ENCODE measurements at regions not wholly inside any gene's neighbourhood (a gene's known extent, or its start where the extent isn't known, plus 50 kb on each side); places are given as distances from the start of the nearest gene placed in this dataset.

DNA sequence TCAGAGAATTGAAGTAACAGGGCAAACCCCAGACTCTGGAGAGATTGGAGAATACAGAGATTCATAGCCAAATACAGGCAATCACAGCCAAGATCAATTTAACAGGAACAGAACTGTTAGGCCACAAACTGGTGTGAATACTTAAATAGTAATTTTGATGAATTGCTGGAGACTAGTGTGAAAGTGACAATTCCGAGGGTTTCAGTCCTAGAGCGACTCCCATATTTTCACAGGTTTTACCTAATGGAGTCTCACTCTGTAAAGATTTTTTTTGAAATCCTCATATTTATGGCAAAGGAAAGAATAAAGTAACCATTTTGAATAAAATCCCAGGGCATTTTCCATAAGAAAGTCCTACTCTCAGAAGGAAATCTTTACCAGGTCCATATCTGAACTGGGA lies 135.5 kb downstream of the MMUT start:
- Histone ChIP-seq H3K9me3 (no peaks in the 10 kb centered on the region), H3K4me1 (ENCODE audit: low read depth) (no peaks in the 10 kb centered on the region), H3K4me3 (no peak overlapping the region), H3K36me3 (ENCODE audit: low read depth) (no peaks in the 10 kb centered on the region)
- DNase-seq (no peak), ATAC-seq (no peak)
- TF ChIP-seq CTCF (IDR thresholded peaks at IDR 0.05), result no peak
- intact Hi-C loops (cut with DNase I, micrococcal nuclease), result no loop called here

DNA sequence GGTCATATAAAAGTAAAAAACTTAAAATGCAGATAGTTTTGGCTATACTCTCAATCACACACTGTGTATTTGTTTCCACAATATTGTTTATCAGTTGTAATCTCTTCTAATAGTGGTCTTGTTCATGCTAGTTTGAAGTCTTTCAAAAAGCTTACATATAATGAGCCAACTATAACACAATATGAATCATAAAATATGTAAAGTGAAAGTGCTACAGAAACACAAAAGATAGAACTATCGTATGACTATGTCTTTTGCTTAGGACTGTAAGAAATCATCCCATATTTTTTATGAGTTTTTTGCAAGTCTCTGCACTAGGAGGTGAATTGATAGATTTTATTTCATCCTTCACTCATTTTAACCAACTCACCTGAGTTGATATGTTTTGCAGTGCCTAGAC lies 136.0 kb downstream of the MMUT start:
- no peaks in the 10 kb centered on the region for H3K4me1 ChIP-seq (ENCODE audit: low read depth)
- no peaks in the 10 kb centered on the region for H3K36me3 ChIP-seq (ENCODE audit: low read depth)
- H3K9me3 ChIP-seq, result no peaks in the 10 kb centered on the region
- no peak for DNase-seq
- TF ChIP-seq CTCF (IDR thresholded peaks at IDR 0.05), result no peak
- H3K4me3 ChIP-seq, result no peak overlapping the region
- no peak for ATAC-seq
- intact Hi-C loops (cut with DNase I, micrococcal nuclease), result no loop called here

DNA sequence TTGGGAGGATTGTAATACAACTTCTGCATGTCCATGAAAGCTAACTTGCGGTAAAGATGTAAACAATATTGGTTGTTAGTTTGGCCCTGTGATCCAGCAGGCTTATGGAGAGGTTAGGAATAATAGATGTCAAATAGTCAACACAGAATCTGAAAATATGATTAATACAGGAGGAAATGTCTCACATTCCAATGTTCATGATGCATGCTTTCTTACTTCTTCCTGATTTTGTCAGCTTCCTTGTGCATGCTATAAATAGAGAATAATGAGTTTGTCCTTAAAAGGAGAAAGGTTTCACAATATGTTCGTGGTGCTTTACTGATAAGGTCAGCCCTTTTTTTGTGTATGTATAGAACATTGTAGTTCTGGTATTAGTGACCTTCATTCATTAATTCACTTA lies 136.7 kb downstream of the MMUT start:
- no peak for TF ChIP-seq CTCF (IDR thresholded peaks at IDR 0.05)
- no peaks in the 10 kb centered on the region for H3K4me1 ChIP-seq (ENCODE audit: low read depth)
- no peaks in the 10 kb centered on the region for H3K9me3 ChIP-seq
- H3K4me3 ChIP-seq, result no peak overlapping the region
- H3K36me3 ChIP-seq (ENCODE audit: low read depth), result no peaks in the 10 kb centered on the region
- intact Hi-C loops (cut with DNase I, micrococcal nuclease), result no loop called here
- no peak for ATAC-seq
- no peak for DNase-seq

GRCh38 chr6:49325891-49326290 lies 137.2 kb downstream of the MMUT start:
- no peaks in the 10 kb centered on the region for H3K36me3 ChIP-seq (ENCODE audit: low read depth)
- intact Hi-C loops (cut with DNase I, micrococcal nuclease), result no loop called here
- TF ChIP-seq CTCF (IDR thresholded peaks at IDR 0.05), result no peak
- no peaks in the 10 kb centered on the region for H3K4me1 ChIP-seq (ENCODE audit: low read depth)
- DNase-seq (no peak), ATAC-seq (no peak)
- no peaks in the 10 kb centered on the region for H3K9me3 ChIP-seq
- no peak overlapping the region for H3K4me3 ChIP-seq

- no peak for ATAC-seq
- Histone ChIP-seq H3K9me3 (no peaks in the 10 kb centered on the region), H3K36me3 (ENCODE audit: low read depth) (no peaks in the 10 kb centered on the region), H3K4me3 (no peak overlapping the region), H3K4me1 (ENCODE audit: low read depth) (no peaks in the 10 kb centered on the region)
- no peak for DNase-seq
- TF ChIP-seq CTCF (IDR thresholded peaks at IDR 0.05), result no peak
- intact Hi-C loops (cut with DNase I, micrococcal nuclease), result no loop called here
These were observed 140.2 kb downstream of the MMUT start for GRCh38 chr6:49322861-49323260.

GRCh38 chr6:49321561-49322072 lies 141.4 kb downstream of the MMUT start:
- intact Hi-C loops (cut with DNase I, micrococcal nuclease), result no loop called here
- ATAC-seq (no peak), DNase-seq (no peak)
- TF ChIP-seq CTCF (IDR thresholded peaks at IDR 0.05), result no peak
- no peak overlapping the region for H3K4me3 ChIP-seq
- H3K36me3 ChIP-seq (ENCODE audit: low read depth), result no peaks in the 10 kb centered on the region
- no peaks in the 10 kb centered on the region for H3K9me3 ChIP-seq
- H3K4me1 ChIP-seq (ENCODE audit: low read depth), result no peaks in the 10 kb centered on the region

Measured in mucosa of descending colon (tissue), 3 donors.